D721Med (cell line): ENCODE measurements at regions not wholly inside any gene's neighbourhood (a gene's known extent, or its start where the extent isn't known, plus 50 kb on each side); places are given as distances from the start of the nearest gene placed in this dataset.

Experiments
- DNase-seq: peaks from one replicate; pipeline ENCODE4 v3.0.0; 2011; ENCODE audit warnings: low spot score; ENCODE audit not compliant: insufficient read length
- FAIRE-seq: peaks from 2 replicates; lab custom pipeline; 2011; peaks lifted over from hg19 to GRCh38; lab: Jason Lieb, UNC
- TF ChIP-seq, protein P1 (sequence below): IDR thresholded peaks from 2 replicates; pipeline ENCODE4 v1.5.1; 2012; ENCODE audit warnings: mild to moderate bottlenecking, control low read depth; ENCODE audit not compliant: insufficient read depth; ENCODE audit errors: missing control alignments

- DNase-seq, result no peak
- no peak for FAIRE-seq
- TF ChIP-seq, protein P1, sequence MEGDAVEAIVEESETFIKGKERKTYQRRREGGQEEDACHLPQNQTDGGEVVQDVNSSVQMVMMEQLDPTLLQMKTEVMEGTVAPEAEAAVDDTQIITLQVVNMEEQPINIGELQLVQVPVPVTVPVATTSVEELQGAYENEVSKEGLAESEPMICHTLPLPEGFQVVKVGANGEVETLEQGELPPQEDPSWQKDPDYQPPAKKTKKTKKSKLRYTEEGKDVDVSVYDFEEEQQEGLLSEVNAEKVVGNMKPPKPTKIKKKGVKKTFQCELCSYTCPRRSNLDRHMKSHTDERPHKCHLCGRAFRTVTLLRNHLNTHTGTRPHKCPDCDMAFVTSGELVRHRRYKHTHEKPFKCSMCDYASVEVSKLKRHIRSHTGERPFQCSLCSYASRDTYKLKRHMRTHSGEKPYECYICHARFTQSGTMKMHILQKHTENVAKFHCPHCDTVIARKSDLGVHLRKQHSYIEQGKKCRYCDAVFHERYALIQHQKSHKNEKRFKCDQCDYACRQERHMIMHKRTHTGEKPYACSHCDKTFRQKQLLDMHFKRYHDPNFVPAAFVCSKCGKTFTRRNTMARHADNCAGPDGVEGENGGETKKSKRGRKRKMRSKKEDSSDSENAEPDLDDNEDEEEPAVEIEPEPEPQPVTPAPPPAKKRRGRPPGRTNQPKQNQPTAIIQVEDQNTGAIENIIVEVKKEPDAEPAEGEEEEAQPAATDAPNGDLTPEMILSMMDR, result no peak
Measured at GRCh38 chr5:114311968-114312367, 49.9 kb upstream of the KCNN2 start.
